ENCODE measurements at regions not wholly inside any gene's neighbourhood (a gene's known extent, or its start where the extent isn't known, plus 50 kb on each side); places are given as distances from the start of the nearest gene placed in this dataset.

GRCh38 chr14:82420871-82421270 is 887.2 kb upstream of the SEL1L start:
- TF ChIP-seq POLR2AphosphoS5 (IDR thresholded peaks at IDR 0.05; ENCODE audit: low read depth, low read length): no peak
- TF ChIP-seq TAF1 (IDR thresholded peaks at IDR 0.05; ENCODE audit: borderline replicate concordance, low read depth, low read length): no peak
- TF ChIP-seq POLR2A (IDR thresholded peaks at IDR 0.05; ENCODE audit: low read depth, low read length): no peak
